IPS DF 6.9 (cell line): ENCODE measurements at regions not wholly inside any gene's neighbourhood (a gene's known extent, or its start where the extent isn't known, plus 50 kb on each side); places are given as distances from the start of the nearest gene placed in this dataset.

Experiments used
- DNase-seq: peaks from one replicate; pipeline ENCODE4 v3.0.0-alpha.2; 2013; ENCODE audit warnings: low read depth, low spot score
- H3K27ac ChIP-seq: one replicate; pipeline ENCODE4 v1.5.1; 2013; ENCODE audit warnings: low read length, control low read depth
- H3K27me3 ChIP-seq: 2 replicates; pipeline ENCODE4 v1.6.1; 2013; ENCODE audit warnings: mild to moderate bottlenecking, low read length; ENCODE audit not compliant: control insufficient read depth, insufficient read depth
- H3K36me3 ChIP-seq: 2 replicates; pipeline ENCODE4 v1.6.1; 2013; ENCODE audit warnings: low read length; ENCODE audit not compliant: control insufficient read depth, insufficient read depth
- H3K4me1 ChIP-seq: 2 replicates; pipeline ENCODE4 v1.6.1; 2013; ENCODE audit warnings: low read length; ENCODE audit not compliant: control insufficient read depth, insufficient read depth
- H3K4me3 ChIP-seq: 2 replicates; pipeline ENCODE4 v1.5.1; 2013; ENCODE audit warnings: mild to moderate bottlenecking, low read length
- H3K9me3 ChIP-seq: 2 replicates; pipeline ENCODE4 v1.6.1; 2013; ENCODE audit warnings: low read length, inconsistent platforms; ENCODE audit not compliant: control insufficient read depth, insufficient read depth
- WGBS: extraction: QIAGEN DNeasy Blood & Tissue Kit; methylation state at CpG from one replicate; pipeline ENCODE4 v1.1.7; 2013; ENCODE audit warnings: mixed read lengths, missing lambda C conversion rate; ENCODE audit not compliant: insufficient read length, insufficient coverage; 5-methylcytosine and 5-hydroxymethylcytosine counted together

DNA sequence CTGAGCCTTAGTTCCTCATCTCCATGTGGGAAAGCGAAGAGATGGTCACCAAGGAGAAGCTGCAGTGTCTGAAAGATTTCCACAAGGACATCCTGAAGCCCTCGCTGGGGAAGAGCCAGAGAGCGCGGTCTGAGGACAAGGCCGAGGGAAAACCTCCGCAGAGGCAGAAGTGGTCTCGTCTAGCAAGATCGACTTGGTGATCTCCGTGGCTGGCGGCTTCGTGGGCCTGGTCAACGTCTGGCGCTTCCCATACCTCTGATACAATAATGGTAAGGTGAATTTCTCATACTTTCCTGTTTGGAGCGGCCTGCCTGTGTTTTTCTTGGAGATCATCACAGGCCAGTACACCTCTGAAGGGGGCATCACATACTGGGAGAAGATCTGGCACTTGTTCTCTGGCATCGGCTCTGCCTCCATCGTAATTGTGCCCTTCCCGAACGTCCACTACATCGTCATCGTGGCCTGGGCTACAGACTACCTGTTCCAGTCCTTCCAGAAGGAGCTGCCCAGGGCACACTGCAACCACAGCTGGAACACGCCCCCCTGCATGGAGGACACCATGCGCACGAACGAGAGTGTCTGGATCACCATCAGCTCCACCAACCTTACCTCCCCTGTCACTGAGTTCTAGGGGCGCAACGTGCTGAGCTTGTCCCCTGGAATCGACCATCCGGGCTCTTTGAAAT lies 841.1 kb upstream of the TMPRSS15 start:
- Histone ChIP-seq H3K36me3 (no peaks in the 10 kb centered on the region), H3K4me1 (no peaks in the 10 kb centered on the region), H3K9me3 (no peaks in the 10 kb centered on the region), H3K27ac (no peak overlapping the region), H3K4me3 (no peak overlapping the region), H3K27me3 (no peaks in the 10 kb centered on the region)
- no CpG with 5 or more reads among the region's 28 CpGs for WGBS
- no peak for DNase-seq

DNA sequence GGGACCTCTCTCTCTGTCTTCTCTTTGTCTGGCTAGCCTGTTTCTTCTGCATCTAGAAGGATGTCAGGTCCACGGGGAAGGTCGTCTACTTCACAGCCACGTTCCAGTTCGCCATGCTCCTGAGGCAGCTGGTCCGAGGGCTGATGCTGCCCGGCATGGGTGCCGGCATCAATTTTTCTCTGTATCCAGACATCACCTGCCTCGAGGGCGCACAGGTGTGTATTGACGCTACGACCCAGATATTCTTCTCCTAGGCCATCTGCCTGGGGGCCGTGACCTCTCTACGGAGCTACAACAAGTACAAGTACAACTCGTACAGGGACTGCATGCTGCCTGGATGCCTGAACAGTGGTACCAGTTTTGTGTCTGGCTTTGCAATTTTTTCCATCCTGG lies 841.6 kb upstream of the TMPRSS15 start:
- Histone ChIP-seq H3K36me3 (no peaks in the 10 kb centered on the region), H3K27me3 (no peaks in the 10 kb centered on the region), H3K4me1 (no peaks in the 10 kb centered on the region), H3K4me3 (no peak overlapping the region), H3K27ac (no peak overlapping the region), H3K9me3 (no peaks in the 10 kb centered on the region)
- no CpG with 5 or more reads among the region's 14 CpGs for WGBS
- no peak for DNase-seq

DNA sequence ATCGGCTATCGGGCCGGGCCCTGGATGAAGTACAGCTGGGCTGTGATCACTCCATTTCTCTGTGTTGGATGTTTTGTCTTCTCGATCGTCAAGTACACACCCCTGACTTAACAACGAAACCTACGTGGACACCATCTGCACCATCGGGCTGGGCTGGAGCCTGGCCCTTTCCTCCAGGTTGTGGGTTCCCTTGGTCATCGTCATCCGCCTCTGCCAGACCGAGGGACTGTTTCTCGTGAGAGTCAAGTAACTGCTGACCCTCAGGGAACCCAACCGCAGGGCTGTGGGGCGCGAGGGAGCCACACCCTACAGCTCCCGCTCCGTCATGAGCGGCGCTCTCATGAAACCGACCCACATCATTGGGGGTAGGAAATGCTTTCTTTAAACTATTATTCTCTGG lies 842.4 kb upstream of the TMPRSS15 start:
- no peak for DNase-seq
- no peak overlapping the region for H3K27ac ChIP-seq
- no CpG with 5 or more reads among the region's 20 CpGs for WGBS
- no peaks in the 10 kb centered on the region for H3K27me3 ChIP-seq
- no peak overlapping the region for H3K4me3 ChIP-seq
- H3K36me3 ChIP-seq = no peaks in the 10 kb centered on the region
- H3K9me3 ChIP-seq = no peaks in the 10 kb centered on the region
- no peaks in the 10 kb centered on the region for H3K4me1 ChIP-seq

DNA sequence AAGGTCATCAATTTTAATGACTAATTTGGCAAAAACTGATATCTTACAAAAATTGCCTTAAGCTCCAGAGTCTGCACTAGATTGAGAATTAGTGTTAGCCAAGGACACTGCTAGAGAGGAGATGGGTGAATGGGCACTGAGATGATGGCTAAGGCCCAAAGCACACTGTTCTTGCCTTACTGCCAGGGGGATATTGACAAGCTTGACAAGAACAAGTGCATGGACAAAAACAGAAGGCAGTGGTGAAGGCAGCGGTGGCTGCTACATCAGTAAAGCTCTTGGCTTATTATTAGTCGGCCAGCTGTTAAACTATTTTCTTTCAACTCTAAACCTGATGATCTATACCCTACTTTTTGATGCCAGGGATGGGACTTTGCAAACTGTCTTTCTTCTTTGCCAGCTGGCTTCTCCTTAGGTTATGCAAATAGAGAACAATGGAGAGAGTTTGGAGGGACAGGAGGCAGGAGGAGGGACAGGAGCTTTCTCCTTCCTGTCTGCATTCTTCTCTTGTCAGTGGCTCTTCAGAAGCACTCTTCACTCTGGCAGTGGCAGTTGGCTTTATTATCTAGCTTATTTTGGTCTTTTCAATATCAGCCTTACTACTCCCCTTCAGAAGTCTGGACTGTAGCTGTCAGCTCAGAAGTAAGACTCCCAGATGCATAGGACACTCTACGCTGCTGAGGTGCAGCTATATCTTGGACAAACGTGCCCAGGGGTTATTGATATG lies 853.5 kb upstream of the TMPRSS15 start:
- Histone ChIP-seq H3K4me3 (no peak overlapping the region), H3K27me3 (no peaks in the 10 kb centered on the region), H3K27ac (no peak overlapping the region), H3K36me3 (no peaks in the 10 kb centered on the region), H3K4me1 (no peaks in the 10 kb centered on the region), H3K9me3 (no peaks in the 10 kb centered on the region)
- no CpG with 5 or more reads among the region's 4 CpGs for WGBS
- DNase-seq = no peak

DNA sequence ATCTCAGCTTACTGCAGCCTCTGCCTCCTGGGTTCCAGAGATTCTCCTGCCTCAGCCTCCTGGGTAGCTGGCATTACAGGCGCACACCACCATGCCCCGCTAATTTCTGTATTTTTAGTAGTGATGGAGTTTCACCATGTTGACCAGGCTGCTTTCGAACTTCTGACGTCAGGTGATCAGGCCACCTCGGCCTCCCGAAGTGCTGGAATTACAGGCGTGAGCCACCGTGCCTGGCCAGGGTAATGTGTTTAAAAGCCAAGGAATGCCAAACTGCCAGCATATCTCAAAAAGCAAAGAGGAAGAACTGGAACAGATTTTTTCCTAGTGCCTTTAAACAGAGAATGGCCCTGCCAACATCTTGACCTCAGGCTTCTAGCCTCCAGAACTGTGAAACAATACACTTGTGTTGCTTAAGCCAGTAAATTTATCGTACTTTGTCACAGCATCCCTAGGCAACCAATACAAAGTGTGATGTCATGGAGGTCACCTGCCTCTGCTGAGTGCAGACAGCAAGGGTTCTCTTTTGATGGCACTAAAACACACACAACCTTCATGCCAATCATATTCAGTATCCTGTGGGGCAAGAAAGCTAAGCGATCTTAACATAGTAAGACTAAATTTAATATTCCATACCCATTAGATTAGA lies 858.3 kb upstream of the TMPRSS15 start:
- Histone ChIP-seq H3K9me3 (no peaks in the 10 kb centered on the region), H3K4me1 (no peaks in the 10 kb centered on the region), H3K4me3 (no peak overlapping the region), H3K27ac (no peak overlapping the region), H3K27me3 (no peaks in the 10 kb centered on the region), H3K36me3 (no peaks in the 10 kb centered on the region)
- DNase-seq = no peak
- WGBS = no CpG with 5 or more reads among the region's 10 CpGs

DNA sequence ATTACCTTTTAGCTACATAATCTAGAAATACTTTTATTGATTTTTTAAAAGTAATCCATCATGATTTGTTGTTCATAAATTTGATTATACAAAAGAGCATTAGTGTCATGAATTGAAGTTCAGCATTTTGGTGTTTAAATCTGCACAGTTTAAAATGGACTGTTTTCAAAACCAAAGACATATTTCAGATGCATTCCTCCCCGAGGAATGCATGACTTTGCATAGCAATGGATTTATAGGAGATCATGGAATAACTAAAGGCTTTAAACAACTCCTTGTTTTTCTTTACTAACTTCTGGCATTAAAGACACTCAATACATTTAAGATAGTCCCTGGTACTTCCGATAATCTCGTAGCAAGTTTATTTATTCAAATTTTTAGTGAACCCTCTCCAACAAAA lies 863.1 kb upstream of the TMPRSS15 start:
- no peak for DNase-seq
- WGBS = no CpG with 5 or more reads among the region's 3 CpGs

DNA sequence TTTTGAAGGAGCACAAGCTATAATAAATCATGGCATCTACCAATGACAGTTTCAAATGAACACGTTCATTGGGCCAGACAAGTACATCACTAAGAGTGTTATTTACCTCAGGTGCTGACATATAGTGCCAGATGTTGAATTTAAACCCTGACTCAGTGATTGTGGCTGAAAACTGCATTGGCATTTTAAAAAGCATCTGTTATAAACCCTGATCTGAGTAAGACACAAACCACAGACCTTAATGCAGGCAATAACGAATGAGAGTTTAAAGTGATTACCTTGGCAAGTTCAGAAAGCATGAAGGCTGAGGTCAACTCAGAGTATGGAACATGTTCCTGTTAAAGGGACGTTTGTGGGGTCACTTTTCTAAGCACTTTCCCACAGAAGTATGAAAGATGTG lies 865.1 kb upstream of the TMPRSS15 start:
- Histone ChIP-seq H3K9me3 (no peaks in the 10 kb centered on the region), H3K4me1 (no peaks in the 10 kb centered on the region), H3K36me3 (no peaks in the 10 kb centered on the region), H3K4me3 (no peak overlapping the region), H3K27me3 (no peaks in the 10 kb centered on the region), H3K27ac (no peak overlapping the region)
- no CpG with 5 or more reads among the region's 3 CpGs for WGBS
- DNase-seq = no peak

More for the DNA sequence above, 863.1 kb upstream of the TMPRSS15 start:
- Histone ChIP-seq H3K4me1 (no peaks in the 10 kb centered on the region), H3K27ac (no peak overlapping the region), H3K27me3 (no peaks in the 10 kb centered on the region), H3K9me3 (no peaks in the 10 kb centered on the region), H3K4me3 (no peak overlapping the region), H3K36me3 (no peaks in the 10 kb centered on the region)

DNA sequence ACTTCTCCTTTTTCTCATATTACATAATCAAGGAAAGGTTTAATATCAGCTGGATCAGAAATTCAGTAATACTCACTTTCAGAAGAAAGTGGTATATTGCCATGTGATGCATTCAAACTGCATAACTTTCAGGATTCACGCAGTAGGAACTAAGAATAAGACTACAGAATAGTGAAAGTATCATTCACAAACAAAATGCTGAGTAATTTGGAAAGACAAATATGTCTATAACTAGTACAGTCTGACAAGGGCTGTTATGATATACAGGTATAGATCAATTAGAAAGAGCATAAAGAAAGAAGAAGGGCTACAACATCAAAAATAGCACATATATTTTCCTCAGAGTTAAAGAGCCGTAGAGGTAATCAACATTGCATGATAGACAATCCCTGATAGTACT lies 871.5 kb upstream of the TMPRSS15 start:
- no peak for DNase-seq
- H3K4me1 ChIP-seq = no peaks in the 10 kb centered on the region
- WGBS = no CpG with 5 or more reads among the region's 2 CpGs
- no peaks in the 10 kb centered on the region for H3K27me3 ChIP-seq
- no peak overlapping the region for H3K4me3 ChIP-seq
- H3K36me3 ChIP-seq = no peaks in the 10 kb centered on the region
- no peaks in the 10 kb centered on the region for H3K9me3 ChIP-seq
- no peak overlapping the region for H3K27ac ChIP-seq

DNA sequence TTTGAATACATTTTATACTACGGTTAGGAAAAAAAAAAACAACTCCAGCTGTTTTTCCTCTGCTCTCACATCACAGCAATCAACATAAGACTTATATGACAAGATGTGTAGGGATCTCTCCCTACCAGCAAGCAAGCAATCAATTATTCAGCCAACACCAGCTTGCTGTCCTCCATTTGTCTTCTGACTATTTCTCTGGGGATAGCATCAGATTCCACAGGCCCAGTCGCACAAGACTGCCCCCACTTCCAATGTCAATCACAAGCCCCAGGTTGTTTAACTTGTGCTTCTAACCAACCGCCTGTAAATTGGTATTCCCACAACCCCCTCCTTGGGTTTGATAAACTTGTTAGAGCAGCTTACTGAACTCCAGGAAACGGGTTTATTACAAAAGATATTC lies 873.1 kb upstream of the TMPRSS15 start:
- no peak for DNase-seq
- WGBS = no CpG with 5 or more reads among the region's 4 CpGs
- H3K27me3 ChIP-seq = no peaks in the 10 kb centered on the region
- H3K27ac ChIP-seq = no peak overlapping the region
- H3K9me3 ChIP-seq = no peaks in the 10 kb centered on the region
- no peaks in the 10 kb centered on the region for H3K36me3 ChIP-seq
- no peak overlapping the region for H3K4me3 ChIP-seq
- H3K4me1 ChIP-seq = no peaks in the 10 kb centered on the region

DNA sequence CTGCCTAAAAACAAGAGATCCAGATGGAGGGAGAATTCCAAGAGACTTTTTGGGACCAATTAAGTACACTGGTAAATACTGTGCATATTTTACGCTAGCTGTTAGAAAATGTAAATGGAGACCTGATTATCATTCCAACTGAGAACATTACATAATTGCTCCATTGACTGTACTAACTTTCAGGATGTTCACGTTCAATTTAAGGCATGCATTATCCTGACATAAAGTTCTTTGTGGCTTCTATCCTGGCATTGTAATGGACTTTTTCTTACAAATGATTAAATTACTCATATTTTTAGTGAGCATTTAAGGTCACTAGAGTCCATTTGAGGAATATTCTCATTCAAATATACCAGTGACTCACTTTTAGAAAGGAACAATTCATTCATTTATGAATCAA lies 883.3 kb upstream of the TMPRSS15 start:
- no CpG with 5 or more reads among the region's 2 CpGs for WGBS
- H3K36me3 ChIP-seq = no peaks in the 10 kb centered on the region
- DNase-seq = no peak

More for the DNA sequence above, 883.3 kb upstream of the TMPRSS15 start:
- H3K27me3 ChIP-seq = no peaks in the 10 kb centered on the region
- no peaks in the 10 kb centered on the region for H3K9me3 ChIP-seq
- no peak overlapping the region for H3K27ac ChIP-seq
- H3K4me3 ChIP-seq = no peak overlapping the region
- no peaks in the 10 kb centered on the region for H3K4me1 ChIP-seq
